SU-DHL-6 (cell line): ENCODE measurements at regions not wholly inside any gene's neighbourhood (a gene's known extent, or its start where the extent isn't known, plus 50 kb on each side); places are given as distances from the start of the nearest gene placed in this dataset.

Source experiments
- EZH2phosphoT487 ChIP-seq: fragments of 200-600 bp; sonication (generic), shearing (Covaris generic); conservative IDR thresholded peaks from 2 replicates; pipeline ENCODE4 v1.6.1; 2018; ENCODE audit warnings: mild to moderate bottlenecking, antibody characterized with exemption, low read length, moderate library complexity, mixed read lengths
- TF ChIP-seq, protein P1 (sequence below): fragments of 200-600 bp; sonication (generic); IDR thresholded peaks from one replicate; pipeline ENCODE4 v1.5.1; 2017; ENCODE audit warnings: antibody characterized with exemption, mild to moderate bottlenecking, low read length, moderate library complexity; ENCODE audit not compliant: insufficient read depth, poor library complexity, severe bottlenecking

DNA sequence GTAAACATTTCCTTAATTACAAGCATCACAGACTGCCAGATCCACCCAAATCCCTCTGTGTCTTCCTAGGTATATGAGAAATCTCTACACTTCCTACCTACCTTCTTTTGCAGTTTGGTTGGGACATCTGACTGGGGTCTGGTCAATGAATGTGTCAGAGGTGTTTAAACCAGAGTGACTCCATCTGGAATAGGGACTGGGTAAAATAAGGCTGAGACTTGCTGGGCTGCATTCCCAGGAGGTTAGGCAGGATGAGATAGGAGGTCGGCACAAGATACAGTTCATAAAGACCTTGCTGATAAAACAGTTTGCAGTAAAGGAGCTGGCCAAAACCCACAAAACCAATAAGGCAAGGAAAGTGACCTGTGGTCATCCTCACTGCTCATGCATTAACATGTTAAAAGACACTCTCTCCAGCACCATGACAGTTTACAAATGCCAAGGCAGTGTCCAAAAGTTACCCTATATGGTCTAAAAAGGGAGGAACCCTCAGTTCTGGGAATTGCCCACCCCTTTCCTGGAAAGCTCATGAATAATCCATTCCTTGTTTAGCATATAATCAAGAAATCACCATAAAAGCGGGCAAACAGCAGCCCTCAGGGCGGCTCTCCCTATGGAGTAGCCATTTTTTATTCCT, 87.4 kb upstream of the BACE2 start:
- TF ChIP-seq, protein P1, sequence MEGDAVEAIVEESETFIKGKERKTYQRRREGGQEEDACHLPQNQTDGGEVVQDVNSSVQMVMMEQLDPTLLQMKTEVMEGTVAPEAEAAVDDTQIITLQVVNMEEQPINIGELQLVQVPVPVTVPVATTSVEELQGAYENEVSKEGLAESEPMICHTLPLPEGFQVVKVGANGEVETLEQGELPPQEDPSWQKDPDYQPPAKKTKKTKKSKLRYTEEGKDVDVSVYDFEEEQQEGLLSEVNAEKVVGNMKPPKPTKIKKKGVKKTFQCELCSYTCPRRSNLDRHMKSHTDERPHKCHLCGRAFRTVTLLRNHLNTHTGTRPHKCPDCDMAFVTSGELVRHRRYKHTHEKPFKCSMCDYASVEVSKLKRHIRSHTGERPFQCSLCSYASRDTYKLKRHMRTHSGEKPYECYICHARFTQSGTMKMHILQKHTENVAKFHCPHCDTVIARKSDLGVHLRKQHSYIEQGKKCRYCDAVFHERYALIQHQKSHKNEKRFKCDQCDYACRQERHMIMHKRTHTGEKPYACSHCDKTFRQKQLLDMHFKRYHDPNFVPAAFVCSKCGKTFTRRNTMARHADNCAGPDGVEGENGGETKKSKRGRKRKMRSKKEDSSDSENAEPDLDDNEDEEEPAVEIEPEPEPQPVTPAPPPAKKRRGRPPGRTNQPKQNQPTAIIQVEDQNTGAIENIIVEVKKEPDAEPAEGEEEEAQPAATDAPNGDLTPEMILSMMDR = no peak
- no peak for TF ChIP-seq EZH2phosphoT487
